GM18505 (cell line): ENCODE measurements at regions not wholly inside any gene's neighbourhood (a gene's known extent, or its start where the extent isn't known, plus 50 kb on each side); places are given as distances from the start of the nearest gene placed in this dataset.

Source experiments
- ATAC-seq: cut with Tn5 transposase; IDR thresholded peaks from one replicate; pipeline ENCODE4 v1.9.1; 2021; ENCODE audit not compliant: unreplicated experiment
- POLR2A ChIP-seq: IDR thresholded peaks from 4 replicates; pipeline ENCODE4 v1.6.1; 2011; ENCODE audit warnings: borderline replicate concordance; ENCODE audit not compliant: insufficient read depth, insufficient read length; ENCODE audit errors: extremely low read depth

DNA sequence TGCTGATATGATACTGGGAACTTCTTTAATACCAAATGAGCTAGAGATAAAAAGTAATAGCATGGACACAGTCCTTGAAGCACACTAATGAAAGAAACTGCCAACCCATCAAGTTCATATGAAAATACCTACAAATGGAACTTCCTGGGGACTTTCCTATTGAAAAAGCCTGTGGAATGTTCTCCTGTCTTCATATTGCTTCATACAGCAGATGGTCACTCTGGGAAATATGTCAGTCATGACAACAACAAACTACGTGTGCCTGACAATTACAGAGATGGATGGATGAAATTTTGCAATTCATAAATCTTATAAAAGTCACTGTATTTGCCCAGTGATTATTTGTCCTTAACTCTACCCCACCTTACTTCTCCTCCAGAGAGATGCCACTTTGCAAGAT lies 106.6 kb upstream of the COL1A2 start:
- TF ChIP-seq POLR2A = no peak
- ATAC-seq = no peak

DNA sequence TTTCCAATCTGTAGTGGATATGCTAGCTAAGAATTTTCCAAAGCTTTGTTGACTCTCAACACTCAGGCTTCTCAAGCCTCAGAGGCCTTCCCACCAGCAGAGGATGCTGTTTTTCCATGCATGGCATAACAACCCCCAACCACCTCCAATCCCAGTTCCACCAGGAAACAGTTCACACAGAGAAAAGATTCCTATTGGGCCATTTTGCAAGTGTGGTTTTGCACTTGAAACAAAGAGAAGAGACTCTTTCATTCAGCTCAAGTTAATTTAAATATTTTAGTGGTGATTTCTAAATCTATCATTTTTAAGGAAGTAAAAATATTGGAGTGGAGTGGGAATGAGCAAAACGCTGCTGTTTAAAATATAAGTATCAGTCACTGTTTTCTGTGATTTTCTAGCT lies 105.6 kb upstream of the COL1A2 start:
- TF ChIP-seq POLR2A = no peak
- ATAC-seq = no peak

DNA sequence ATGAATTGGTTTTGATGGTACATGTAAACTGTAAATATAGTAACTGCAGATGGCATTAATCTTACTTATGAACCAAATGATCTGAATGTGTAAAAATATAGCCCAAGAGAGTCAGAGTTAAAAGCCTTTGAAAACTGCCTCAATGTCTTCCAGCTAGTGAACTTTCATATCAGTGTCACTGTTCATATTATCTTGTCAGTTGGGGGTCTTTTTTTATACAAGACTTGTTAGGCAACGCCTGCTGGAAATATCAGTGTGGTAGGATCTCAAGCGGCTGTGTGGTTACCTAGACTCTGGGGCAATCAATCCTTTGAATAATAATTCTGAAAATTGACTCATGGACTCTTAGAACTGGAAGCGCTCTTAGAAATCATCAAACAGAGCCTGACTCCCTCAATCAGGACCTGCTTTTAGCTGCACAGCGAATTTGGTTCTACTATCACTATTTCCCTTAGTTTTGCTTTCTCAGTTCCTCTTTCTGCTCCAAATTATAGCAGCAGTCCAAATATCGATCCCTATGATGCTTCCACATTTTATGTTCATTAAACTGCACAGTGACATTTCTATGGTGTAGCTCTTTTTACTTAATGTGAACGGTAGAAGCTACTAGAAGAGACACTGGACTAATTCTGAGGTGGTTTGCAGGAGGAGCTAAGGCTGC lies 100.1 kb upstream of the COL1A2 start:
- ATAC-seq = no peak
- TF ChIP-seq POLR2A = no peak

DNA sequence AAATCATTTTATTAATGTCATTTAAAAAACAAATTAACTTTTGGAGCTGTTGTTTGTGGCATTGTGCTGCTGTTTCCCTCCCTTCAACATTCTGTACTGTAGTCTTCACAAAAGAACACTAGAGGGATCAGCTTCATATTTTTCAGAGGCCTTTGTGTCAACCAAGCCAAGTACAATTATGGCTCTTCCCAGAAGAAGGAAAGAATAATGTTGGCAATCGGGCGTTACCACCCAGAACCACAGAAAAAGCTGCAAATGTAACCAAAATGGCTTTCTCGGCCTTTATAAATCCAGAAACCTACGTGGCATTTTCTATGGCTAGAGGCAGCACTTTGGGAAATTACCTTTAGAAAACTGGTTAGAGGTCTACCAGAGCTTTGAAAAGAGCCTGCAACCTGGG lies 98.8 kb upstream of the COL1A2 start:
- no peak for TF ChIP-seq POLR2A
- no peak for ATAC-seq

DNA sequence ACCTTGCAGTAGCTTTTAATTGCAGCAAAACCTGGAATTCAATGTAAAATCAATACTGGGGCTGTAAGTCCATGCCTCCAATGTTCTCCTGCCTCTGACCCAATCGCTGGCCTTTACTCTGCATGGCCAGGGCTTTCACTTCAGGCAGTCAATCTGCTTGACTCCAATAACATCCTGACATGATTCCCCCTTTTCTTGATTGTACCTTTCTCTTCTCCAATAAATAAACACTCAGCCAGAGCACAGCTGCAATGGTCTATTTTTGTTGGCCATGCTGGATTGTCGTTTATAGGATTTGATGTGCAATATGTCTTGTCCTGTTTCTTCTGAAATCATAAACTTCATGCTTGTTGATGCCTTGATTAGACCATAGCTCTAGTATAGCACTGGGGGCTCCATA lies 97.8 kb upstream of the COL1A2 start:
- no peak for TF ChIP-seq POLR2A
- ATAC-seq = no peak

DNA sequence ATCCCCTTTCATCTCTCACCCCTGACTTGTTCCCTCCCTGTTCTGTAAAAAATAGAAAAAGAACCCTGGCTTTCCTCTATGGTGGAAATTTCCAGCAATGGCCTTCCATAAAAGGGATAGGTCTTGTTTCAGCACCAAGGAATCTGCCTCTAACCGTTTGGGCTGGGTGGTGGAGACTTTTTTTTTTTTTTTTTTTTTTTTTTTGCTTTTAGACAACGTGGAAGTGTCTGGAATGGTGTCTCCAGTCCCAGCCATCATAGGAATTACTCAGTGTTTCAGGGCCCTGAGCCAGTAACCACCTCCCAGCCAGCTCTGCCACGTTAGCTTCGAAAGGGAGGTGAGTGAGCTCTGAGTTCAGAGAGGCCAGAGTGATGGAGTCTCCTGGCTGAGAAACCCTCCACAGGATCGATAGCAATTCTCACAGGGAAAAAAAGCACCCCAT lies 97.3 kb upstream of the COL1A2 start:
- TF ChIP-seq POLR2A = no peak
- ATAC-seq = no peak

DNA sequence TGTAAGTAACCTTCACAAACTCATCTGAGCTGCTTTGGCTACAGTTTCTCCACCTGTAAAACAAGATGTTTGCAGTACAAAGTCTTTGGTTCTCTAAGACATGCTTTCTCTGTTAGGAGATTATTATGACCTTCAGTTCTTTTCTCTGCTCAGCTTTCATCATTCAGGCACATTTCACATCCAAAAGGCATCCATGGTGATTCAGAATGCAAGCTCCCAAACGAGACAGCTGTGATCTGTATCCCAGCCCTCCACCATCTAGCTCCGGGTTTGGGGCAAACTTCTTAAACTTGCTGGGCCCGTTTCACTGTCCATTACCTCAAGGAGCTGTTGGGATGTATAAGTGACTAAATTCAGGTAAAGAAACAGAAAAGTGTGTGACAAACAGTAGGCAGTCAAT lies 95.8 kb upstream of the COL1A2 start:
- ATAC-seq = no peak
- no peak for TF ChIP-seq POLR2A

DNA sequence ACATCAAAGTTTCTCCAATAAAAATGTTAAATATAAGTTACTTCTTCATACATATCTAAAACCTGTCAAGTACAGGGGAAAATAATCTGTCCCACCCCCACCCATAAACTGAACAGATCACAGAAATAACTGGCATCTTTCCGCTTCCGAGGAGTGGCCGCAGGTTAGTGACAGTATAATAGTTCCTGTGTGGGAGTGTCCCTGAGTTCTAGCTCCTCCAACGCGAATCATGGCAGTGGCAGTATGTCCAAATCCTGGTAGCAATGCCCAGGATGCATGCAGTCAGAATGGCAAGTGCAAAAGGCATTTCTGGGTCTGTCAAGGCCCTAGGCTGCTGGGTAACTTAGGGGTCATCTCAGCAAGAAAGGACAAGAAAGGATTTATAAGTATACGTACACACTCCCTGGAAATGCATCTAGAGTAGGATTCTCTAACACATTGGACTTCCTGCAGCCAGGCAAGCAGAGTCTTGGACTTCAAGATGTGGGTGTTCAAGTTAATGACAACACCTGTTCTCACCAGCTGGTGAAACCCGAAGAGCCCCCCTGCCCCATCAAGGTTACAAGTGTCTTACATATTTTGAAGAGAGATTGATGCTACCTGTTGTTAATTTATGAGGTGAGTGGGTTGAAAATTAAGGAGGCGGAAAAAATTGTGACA lies 94.4 kb upstream of the COL1A2 start:
- ATAC-seq = no peak
- TF ChIP-seq POLR2A = no peak

DNA sequence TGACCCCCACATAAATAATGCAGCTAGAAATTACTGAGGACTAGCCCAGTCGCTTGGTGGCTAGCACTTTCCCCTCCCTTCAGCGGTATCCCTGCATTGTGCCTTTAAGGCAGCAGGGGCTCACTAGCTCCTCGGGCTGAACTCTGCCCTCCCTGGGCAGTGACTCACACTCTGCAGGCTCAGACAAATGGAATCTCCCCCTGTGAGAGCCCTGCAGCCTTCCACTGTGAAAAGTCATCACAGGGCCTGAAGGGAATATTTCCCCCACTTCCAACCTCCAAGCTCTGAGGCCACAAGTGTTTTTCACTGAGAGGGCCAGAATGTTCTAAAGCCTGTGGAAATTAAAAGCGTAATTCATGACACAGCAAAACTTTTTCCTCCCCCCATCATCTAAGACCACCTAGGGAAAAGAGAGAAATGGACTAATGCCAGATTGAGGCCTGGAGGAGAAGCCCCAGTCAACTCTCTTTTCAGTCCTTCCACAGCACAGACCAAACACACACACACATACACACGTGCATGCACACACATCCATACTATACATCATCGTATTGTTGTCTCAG lies 93.6 kb upstream of the COL1A2 start:
- no peak for ATAC-seq

DNA sequence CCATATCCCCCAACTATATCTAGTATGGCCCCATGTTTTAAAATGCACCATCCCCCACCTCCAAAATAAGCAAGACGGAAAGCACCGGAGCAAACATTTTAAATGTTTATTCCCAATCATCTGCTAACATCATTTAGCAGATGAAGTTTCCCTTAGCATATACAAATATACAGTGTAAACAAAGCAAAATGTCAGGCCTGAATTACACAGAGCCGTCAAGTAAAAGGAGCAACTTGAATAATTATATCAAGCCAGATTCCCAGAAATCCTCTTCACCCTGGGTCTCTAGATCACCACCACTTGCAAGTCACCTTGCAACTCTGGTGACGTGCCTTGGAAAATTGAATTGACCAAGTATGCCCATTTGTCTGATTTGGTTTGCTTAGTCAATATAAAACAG lies 91.6 kb upstream of the COL1A2 start:
- ATAC-seq = no peak

More for the DNA sequence above, 93.6 kb upstream of the COL1A2 start:
- no peak for TF ChIP-seq POLR2A

DNA sequence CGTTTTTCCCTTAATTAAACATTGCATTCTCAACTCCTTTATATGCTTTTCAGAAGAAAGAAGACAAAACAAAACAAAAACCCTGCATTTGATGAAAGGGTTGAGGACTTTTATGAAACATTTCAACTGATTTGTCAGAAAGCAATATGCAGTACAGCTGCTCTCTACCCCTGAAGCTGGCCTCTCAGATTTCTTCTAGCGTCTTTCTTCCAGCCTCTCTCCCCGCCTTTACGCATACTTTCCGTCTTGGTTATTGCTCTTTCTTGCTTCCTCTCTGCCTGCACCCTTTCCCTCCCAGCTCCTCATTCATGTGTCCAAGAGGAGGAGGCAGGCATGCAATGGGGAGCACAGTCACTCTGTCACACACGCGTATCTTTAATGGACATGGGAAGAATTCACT lies 91.0 kb upstream of the COL1A2 start:
- no peak for ATAC-seq
- TF ChIP-seq POLR2A = no peak

More for the DNA sequence above, 91.6 kb upstream of the COL1A2 start:
- no peak for TF ChIP-seq POLR2A

DNA sequence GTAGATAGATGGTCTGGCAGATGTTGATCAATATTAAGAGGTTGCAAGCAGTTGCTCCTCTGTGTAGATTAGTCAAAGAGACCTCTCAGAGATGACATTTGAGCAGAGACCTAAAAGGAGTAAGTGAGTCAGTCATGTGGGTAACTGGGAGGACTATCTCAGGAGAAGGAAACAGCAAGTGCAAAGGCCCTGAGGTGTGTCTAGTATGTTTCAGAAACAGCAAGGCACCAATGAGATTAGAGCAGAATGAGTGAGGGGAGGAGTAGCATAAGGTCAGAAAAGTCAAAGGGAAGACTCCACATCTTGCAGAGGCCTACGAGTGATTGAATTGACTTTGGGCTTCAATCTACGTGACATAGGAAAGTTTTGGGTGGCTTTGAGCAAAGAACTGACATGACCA lies 89.8 kb upstream of the COL1A2 start:
- TF ChIP-seq POLR2A = no peak
- ATAC-seq = no peak

DNA sequence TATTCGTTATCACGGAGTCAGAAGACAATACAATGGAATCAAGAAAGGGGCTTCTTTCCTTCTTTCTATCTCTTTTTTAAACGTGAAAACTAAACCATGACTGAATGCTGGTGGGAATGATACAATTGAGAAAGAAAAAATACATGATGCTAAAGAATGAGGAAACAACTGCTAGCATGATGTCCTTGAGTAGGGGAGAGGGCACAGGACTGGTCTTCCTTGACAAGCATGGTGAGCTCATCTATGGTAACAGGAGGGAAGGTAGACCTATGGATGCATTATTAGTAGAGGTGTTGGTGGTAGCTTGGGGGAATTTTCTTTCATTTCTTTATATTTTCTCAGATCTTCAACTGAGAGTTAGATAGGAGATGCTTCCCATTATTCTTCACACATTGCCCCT lies 88.9 kb upstream of the COL1A2 start:
- no peak for TF ChIP-seq POLR2A
- ATAC-seq = no peak

DNA sequence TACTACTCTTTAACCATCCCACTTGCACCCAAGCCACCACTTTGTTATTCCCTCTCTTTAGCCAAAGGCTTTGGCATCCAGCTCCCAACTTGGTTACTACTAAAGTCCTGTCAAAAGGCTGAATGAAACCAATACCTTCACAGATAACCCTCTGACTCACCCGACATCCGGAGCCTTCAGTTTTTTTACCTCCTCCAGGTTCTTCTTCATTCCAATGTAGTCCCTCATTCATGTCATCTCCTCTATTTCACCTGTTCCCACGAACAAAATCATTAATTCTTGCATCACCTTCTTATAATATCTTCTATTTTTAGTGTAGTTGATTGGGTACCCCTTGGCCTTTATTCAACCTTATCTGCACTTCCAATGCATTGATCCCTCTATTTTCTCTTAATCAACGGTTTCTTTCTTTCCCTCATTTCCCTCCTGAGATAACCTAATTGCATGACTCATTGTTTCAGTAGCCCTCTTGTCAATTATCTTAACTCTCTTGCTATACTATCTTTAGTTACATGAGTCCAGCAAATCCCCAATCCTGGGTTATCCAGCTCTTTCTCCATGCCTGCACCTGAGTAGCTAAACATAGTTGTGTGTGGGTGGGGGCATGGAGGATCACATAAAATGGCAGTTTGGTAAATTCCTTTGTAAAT lies 87.2 kb upstream of the COL1A2 start:
- TF ChIP-seq POLR2A = no peak
- no peak for ATAC-seq
